Fibroblast of the aortic adventitia (primary cell): ENCODE measurements at regions not wholly inside any gene's neighbourhood (a gene's known extent, or its start where the extent isn't known, plus 50 kb on each side); places are given as distances from the start of the nearest gene placed in this dataset.

ENCODE experiments used
- DNase-seq: peaks from one replicate; pipeline ENCODE4 v3.0.0-alpha.2; 2010; ENCODE audit warnings: low read depth
- H3K4me3 ChIP-seq: 2 replicates; pipeline ENCODE4 v1.5.1; 2011; ENCODE audit warnings: low read depth, mild to moderate bottlenecking, control low read depth, low read length, moderate library complexity
- CTCF ChIP-seq: IDR thresholded peaks from 2 replicates; pipeline ENCODE4 v1.5.1; 2011; ENCODE audit warnings: mild to moderate bottlenecking, low read length, control low read depth, inconsistent platforms; ENCODE audit not compliant: insufficient read depth

GRCh38 chr5:104800440-104801048 lies 1238.0 kb upstream of the NUDT12 start:
- TF ChIP-seq CTCF, result no peak
- no peak overlapping the region for H3K4me3 ChIP-seq
- no peak for DNase-seq

- no peak overlapping the region for H3K4me3 ChIP-seq
- DNase-seq, result no peak
- TF ChIP-seq CTCF, result no peak
These were observed 1231.1 kb upstream of the NUDT12 start for GRCh38 chr5:104793755-104794080.

- DNase-seq, result no peak
These were observed 1230.6 kb upstream of the NUDT12 start for GRCh38 chr5:104793031-104793754.

GRCh38 chr5:104789366-104789765 lies 1226.8 kb upstream of the NUDT12 start:
- TF ChIP-seq CTCF, result no peak
- no peak overlapping the region for H3K4me3 ChIP-seq
- no peak for DNase-seq

More at GRCh38 chr5:104793031-104793754, 1230.6 kb upstream of the NUDT12 start:
- TF ChIP-seq CTCF, result no peak
- H3K4me3 ChIP-seq, result no peak overlapping the region

- no peak for TF ChIP-seq CTCF
- H3K4me3 ChIP-seq, result no peak overlapping the region
- no peak for DNase-seq
These were observed 1222.5 kb upstream of the NUDT12 start for GRCh38 chr5:104785097-104785496.

GRCh38 chr5:104774372-104774771 lies 1211.8 kb upstream of the NUDT12 start:
- H3K4me3 ChIP-seq, result no peak overlapping the region
- DNase-seq, result no peak
- TF ChIP-seq CTCF, result no peak

GRCh38 chr5:104764197-104764596 lies 1201.6 kb upstream of the NUDT12 start:
- no peak for TF ChIP-seq CTCF
- no peak overlapping the region for H3K4me3 ChIP-seq
- DNase-seq, result no peak
